GM21447 (cell line): ENCODE measurements at regions not wholly inside any gene's neighbourhood (a gene's known extent, or its start where the extent isn't known, plus 50 kb on each side); places are given as distances from the start of the nearest gene placed in this dataset.
"Not testable (repeated sequence)": the region's sequence is repeated elsewhere in the genome, so short reads cannot be mapped to it uniquely, and the experiment has no call there.

Experiments
- ATAC-seq: cut with Tn5 transposase; IDR thresholded peaks from one replicate; pipeline ENCODE4 v1.9.1; 2021; ENCODE audit not compliant: unreplicated experiment

- ATAC-seq = not testable (repeated sequence)
These were observed 113.4 kb downstream of the XPNPEP1 start for GRCh38 chr10:109809954-109810353.

DNA sequence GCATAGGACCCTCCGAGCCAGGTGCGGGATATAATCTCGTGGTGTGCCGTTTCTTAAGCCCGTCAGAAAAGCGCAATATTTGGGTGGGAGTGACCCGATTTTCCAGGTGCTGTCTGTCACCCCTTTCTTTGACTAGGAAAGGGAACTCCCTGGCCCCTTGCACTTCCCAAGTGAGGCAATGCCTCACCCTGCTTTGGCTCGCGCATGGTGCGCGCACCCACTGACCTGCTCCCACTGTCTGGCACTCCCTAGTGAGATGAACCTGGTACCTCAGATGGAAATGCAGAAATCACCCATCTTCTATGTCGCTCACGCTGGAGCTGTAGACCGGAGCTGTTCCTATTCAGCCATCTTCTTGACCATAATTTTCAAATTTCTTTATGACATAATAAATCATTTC is 122.1 kb downstream of the XPNPEP1 start:
- ATAC-seq = not testable (repeated sequence)

DNA sequence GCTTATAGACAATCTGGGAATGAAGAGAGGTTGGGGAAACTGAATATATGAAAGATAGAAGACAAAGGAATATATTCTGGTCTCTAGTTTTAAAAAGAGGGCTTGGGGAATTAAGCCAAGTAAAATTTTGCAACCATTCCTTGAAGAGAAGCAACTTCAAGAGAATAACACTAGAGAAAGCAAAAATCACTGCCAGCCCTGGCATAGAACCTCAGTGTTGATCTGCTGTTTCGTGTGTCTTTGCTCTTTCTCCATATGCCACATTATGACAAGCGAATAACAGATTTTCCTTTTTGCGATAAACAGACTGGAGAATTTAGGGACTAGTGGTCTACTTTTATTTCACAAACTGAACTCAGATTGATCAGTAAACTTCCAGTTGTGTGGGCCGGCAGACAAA is 132.7 kb downstream of the XPNPEP1 start:
- ATAC-seq = no peak

GRCh38 chr10:109784236-109784635 is 139.1 kb downstream of the XPNPEP1 start:
- no peak for ATAC-seq

GRCh38 chr10:109783286-109783685 is 140.0 kb downstream of the XPNPEP1 start:
- ATAC-seq = no peak

- ATAC-seq = no peak
These were observed 142.3 kb downstream of the XPNPEP1 start for GRCh38 chr10:109780997-109781396.

DNA sequence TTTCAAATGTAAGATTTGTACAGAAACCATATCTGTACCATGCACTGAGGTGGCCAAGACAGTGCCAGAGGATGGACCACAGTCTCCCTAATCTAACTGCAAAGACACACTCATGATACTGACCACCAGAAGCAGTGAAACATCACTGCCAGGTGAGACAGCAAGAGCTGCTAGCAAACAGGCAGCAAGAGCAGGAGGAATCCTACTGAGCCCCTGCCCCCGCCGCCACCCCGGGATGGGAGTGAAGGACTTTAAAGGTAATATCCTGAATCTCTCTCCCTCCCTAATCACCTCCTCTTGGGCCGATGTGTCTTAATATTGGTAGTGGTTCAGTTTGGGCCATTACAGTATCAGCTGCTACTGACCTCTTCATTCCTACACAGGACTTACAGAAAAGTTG is 144.3 kb downstream of the XPNPEP1 start:
- ATAC-seq = no peak

GRCh38 chr10:109774121-109774440 is 149.2 kb downstream of the XPNPEP1 start:
- no peak for ATAC-seq

DNA sequence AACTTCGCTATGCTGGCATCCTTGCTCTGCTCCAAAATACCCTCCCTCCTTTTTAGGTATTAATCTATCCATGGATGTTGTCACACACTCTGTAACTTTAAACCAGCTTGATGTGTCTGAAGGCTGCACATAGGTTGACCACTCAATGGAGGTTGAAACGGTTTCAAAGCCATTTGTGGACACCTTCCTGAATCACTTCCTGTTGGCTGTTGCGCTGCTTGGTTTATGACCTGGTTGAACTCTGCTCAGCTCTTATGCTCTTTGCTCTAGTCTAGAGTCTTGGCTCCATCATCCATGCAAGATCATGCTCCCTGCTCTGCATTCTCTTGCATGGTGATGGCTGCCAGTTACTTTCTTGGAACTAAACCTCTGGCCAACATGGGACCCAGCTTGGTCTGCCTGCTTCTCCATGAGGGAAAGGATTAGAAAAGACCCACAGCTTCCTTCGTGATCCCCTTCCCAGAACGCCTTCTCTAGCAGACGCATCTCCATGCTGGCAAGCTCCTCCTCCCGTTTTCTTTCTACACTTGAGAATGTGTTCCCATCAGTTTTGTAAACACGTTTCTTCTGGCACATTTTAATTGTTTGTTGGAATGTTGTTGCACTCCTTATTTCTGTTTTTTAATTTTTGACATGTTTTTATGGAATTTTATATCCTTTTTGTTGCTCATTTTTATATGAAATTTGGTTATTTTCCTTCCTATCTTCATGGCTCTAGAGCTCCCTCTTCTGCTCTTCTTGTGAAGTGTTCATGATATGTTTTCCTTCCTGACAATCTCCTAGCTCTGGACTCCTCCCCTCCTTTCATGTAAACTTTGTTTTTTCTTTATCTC is 149.8 kb downstream of the XPNPEP1 start:
- ATAC-seq = no peak

DNA sequence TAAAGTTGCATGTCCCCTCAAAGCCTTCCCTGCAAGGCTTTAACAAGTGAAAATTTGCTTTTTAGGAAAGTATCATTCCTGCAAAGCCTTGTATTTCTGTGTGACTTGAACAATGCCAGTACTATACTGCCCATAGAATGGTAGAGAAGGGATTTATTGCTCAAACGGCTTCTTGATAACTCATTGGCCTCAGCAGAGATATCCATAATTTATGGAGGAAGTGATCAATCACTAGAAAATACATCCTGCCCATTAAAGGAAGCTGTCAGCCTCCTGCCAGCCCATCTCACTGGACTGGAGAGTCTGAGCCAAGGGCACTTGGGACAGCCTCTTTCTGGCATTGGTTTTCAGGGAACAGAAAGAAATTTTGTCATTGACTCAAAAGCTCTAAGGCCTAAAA is 152.6 kb downstream of the XPNPEP1 start:
- no peak for ATAC-seq

- ATAC-seq = no peak
These were observed 153.3 kb downstream of the XPNPEP1 start for GRCh38 chr10:109769966-109770365.

DNA sequence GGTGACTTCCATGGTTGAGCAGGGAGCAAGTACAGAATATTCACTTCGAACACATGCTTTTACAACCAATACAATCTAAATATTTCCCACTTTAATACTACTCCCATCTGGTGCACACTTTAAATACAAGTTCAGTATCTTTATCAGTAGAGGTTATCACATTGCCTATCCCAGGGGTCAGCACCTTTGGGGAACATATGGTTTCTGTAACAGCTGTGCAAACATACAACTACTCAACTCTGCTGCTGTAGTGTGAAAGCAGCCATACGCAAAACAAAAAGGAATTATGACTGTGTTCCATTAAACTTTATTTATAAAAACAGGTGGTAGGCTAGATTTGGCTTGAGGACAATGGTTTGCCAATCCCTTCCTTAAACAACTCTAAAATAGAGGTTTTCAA is 157.5 kb downstream of the XPNPEP1 start:
- ATAC-seq = no peak

DNA sequence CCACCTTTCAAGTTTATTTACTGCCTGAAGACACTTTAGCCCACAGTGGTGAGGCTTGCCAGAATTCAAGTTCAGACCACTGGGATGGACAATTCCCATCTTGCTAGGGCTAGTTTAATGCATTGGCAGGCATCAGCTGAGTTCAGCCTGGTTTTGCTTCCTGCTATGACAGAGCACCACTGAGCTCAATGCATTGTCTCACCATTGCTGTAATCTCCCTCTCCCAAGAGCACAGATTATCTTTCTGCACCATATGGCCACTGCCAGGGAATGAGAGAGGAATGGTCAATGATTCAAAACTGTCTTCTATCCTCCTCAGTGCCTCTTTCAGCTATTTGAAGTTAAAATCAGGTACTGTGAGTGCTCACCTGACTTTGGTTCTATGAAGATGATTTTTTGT is 160.8 kb downstream of the XPNPEP1 start:
- ATAC-seq = no peak

GRCh38 chr10:109757670-109758069 is 165.6 kb downstream of the XPNPEP1 start:
- not testable (repeated sequence) for ATAC-seq

DNA sequence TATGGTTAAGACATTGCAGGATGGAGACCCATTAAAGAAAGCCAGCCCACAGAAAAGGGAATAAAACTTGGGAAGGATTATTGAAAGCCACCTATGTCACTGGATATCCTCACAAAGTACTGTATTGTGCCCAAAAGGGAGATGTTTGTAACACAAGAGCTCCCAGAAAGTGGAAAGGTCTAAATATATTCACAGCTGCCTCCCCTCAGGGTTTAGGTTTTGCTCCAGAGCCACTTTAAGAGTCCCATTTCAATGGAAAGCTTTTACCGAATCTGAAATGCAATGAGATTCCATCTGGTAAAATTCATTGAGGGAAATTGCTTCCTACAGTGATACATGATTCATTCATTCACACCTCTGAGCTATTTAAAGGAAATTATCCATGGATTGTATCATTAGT is 176.4 kb downstream of the XPNPEP1 start:
- ATAC-seq = no peak

DNA sequence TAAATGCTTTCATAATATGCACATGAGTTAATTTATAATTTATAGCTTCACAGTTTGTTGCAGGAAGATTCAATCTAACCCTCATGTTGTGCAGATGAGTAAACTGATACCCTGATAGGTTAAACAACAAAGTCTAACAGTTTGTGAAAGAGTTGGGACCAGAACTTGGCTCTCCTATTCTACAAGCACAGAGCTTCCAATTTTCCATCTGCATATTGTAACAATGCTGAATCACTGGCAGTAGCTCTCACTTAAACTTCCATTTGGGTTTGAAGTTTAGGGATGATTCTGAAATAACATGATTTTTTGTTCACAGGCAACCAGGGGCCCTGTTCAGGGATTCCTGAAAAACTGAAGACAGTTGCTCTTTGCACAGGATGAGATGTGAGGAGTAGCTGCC is 179.3 kb downstream of the XPNPEP1 start:
- ATAC-seq = no peak

DNA sequence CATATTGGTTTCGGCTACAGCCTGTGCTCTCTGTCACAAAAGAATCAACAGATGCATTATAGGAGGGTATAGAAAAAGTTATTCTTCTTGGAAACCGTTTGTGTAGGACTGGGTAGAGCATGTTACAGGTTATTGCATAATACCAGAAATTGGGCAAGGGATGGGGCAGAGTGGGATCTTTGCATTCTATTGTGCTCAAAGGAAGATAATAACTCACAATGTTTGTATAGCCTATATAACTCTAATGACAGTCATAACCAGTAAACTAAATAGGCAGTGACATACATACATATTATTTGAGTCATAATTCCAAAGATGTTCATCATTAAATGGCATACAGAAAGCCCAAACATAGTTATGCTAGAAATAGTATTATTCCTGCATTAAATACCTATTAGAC is 179.7 kb downstream of the XPNPEP1 start:
- ATAC-seq = no peak

DNA sequence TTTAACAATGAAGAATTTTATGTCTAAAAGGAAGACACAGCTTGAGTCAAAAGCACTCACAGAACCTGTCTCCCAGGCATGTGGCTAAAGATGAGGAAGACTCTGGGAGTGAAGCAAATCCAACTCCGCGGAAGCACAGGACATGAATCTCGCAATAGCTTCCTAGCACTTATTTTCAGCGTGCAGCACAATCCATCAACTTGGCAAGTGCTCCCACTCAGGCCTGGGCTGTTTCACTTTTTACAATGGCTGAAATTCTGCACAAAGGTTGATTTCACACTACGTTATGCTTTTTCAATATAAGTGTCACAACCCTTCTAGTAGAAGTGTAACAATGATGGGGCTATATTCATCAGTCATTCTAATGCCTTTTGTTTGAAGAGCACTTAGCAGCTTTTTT is 180.2 kb downstream of the XPNPEP1 start:
- ATAC-seq = no peak

DNA sequence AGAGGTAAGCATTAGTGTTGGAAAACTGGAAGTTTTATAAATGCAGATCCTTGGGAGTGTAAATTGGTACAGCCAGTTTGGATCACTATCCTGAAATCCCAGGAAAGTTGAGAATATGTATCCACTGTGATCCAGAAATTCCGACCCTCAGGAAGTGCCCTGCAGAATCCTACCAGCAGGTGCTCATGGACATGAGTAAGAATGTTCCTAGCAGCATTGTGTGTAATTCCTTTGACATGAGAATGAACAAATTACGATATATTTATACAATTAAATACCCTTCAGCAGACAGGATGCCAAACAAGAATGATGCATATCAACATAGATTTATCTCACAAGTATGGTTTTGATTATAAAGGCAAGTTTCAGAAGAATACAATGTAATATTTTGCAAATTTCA is 181.6 kb downstream of the XPNPEP1 start:
- no peak for ATAC-seq

DNA sequence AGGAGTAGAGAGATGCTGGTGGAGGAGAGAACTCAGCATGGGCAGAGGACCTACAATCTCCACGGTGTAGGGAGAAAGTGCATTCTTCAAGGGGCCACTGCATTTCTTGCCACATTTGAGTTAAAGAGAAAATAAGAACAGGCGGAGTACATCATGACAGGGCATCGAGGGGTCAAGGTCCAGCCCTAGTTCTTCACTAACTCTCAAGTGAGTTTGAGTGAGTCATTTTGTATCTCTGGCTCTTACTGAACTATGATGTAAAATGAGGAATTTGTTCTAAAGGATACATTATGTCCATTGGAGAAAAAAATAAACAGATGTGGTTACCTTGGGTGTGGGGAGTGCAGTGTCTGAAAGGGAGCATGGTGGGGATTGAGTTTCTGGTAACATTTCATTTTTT is 182.9 kb downstream of the XPNPEP1 start:
- ATAC-seq = no peak

GRCh38 chr10:109737626-109738025 is 185.7 kb downstream of the XPNPEP1 start:
- ATAC-seq = no peak

DNA sequence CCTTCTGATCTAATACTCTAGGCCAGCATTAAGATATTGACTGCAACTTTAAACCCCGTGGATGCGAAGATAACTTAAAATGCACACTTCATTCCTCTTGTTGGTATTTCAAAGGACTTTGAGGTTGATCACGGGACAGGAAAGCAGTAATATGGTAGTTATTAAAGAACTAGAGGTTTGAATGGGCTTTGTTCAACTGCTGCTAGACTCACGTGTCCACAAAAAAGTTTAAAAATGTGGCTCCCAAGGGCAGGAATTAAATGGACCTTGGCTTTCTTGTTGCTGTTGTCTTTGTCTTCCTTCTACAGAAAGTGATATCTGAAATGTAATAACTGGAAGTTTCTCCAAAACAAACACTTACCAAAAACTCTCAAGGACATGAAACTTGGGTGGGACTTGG is 186.3 kb downstream of the XPNPEP1 start:
- ATAC-seq = no peak

DNA sequence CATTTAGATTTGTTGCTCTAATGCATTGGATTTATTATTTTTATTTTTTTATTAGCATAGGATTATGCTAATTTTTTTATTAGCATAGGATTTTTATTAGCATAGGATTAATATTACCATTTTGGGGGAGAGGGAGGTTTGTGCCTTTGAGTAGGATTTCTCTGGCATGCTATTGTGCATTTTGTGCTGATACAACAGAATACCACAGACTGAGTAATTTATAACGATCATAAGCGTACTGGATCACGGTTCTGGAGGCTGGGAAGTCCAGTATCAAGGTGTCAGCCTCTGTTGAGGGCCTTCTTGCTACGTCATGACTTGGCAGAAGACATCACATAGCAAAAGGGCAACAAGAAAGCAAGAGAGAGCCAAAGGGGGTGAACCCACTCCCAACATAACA is 187.5 kb downstream of the XPNPEP1 start:
- no peak for ATAC-seq
